GM12878 (cell line): ENCODE measurements at regions not wholly inside any gene's neighbourhood (a gene's known extent, or its start where the extent isn't known, plus 50 kb on each side); places are given as distances from the start of the nearest gene placed in this dataset.

Experiments
- CHD1 ChIP-seq: IDR thresholded peaks from 2 replicates; pipeline ENCODE4 v1.6.1; 2012; ENCODE audit warnings: low read depth, low read length, improper control_type of control experiment
- CHD2 ChIP-seq: IDR thresholded peaks from 2 replicates; pipeline ENCODE4 v1.6.1; 2011; ENCODE audit warnings: low read depth, low read length, improper control_type of control experiment, borderline replicate concordance
- DPF2 ChIP-seq: fragments of 450-650 bp; IDR thresholded peaks from 2 replicates; pipeline ENCODE4 v1.6.1; 2017; ENCODE audit warnings: mild to moderate bottlenecking
- EED ChIP-seq: sonication (generic); IDR thresholded peaks from 2 replicates; pipeline ENCODE4 v1.6.1; 2016; ENCODE audit warnings: antibody characterized with exemption, low read depth
- EP300 ChIP-seq, 2 experiments: fragments of 150-350 bp in 1 of 2; IDR thresholded peaks; 2 replicates each; pipeline ENCODE4 v1.6.1; 2011 to 2012; ENCODE audit warnings: low read depth in 2 of 2, low read length in 2 of 2, borderline replicate concordance in 1 of 2, improper control_type of control experiment in 1 of 2, inconsistent platforms in 1 of 2; ENCODE audit not compliant: control insufficient read depth in 1 of 2
- NFYA ChIP-seq: IDR thresholded peaks from 2 replicates; pipeline ENCODE4 v1.6.1; 2011; ENCODE audit warnings: low read depth, mild to moderate bottlenecking, low read length, improper control_type of control experiment, borderline replicate concordance
- NRF1 ChIP-seq: conservative IDR thresholded peaks from 2 replicates; pipeline ENCODE4 v1.6.1; 2011; ENCODE audit warnings: mild to moderate bottlenecking, low read depth, low read length, improper control_type of control experiment
- RUNX3 ChIP-seq: IDR thresholded peaks from 2 replicates; pipeline ENCODE4 v1.6.1; 2012; ENCODE audit warnings: low read length, inconsistent platforms
- YY1 ChIP-seq: IDR thresholded peaks from 2 replicates; pipeline ENCODE4 v1.6.1; 2011; ENCODE audit warnings: low read depth, mild to moderate bottlenecking, low read length
- ZBTB40 ChIP-seq: fragments of 450-650 bp; IDR thresholded peaks from 2 replicates; pipeline ENCODE4 v1.6.1; 2016; ENCODE audit warnings: mild to moderate bottlenecking, moderate library complexity, borderline replicate concordance
- ZNF24 ChIP-seq: fragments of 450-650 bp; IDR thresholded peaks from 2 replicates; pipeline ENCODE4 v1.6.1; 2017; ENCODE audit warnings: antibody characterized with exemption, mild to moderate bottlenecking
- ZNF622 ChIP-seq: fragments of 450-650 bp; IDR thresholded peaks from 2 replicates; pipeline ENCODE4 v1.6.1; 2017; ENCODE audit warnings: mild to moderate bottlenecking, inconsistent platforms

DNA sequence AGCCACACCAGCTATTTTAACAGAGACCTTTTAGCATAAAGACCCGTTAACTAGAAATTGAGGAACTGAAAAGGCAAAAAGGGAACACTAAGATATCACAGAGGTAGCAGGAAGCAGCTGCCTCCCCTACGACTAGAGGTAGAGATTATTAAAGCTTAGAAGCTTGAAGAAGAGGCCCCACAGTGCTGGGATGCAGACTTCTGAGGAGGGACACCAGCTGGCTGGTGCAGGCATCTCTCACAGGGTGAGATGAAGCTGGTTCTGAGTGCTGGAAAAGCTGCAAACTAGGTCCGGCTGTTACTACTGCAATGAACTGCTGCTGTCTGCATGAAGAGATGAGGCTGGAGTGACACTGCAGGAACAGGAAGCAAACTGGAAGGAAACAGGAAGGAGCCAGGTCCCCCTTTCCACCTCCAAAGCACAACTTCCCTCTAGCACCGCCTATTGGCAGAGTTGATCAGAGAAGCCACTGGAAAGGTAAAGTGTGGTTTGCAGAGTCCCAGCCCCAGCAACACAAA lies 61.2 kb upstream of the MRPS9 start (continued):
- TF ChIP-seq RUNX3 = peak; percentile 79
- 0 out of 2 replicates have a peak, but pooled peaks have one; percentile 29 for TF ChIP-seq CHD2
- TF ChIP-seq NRF1 = no peak
- TF ChIP-seq EED = 0 out of 2 replicates have a peak, but pooled peaks have one; percentile 35
- TF ChIP-seq NFYA = no peak
- TF ChIP-seq ZNF622 = no peak
- peak in 1 of 2 experiments; percentile 78; a peak in 1 of 4 replicates for TF ChIP-seq EP300 (IDR thresholded peaks at IDR 0.05; ENCODE audit: borderline replicate concordance in 1 of 2, control insufficient read depth in 1 of 2, low read depth in 2 of 2, low read length in 2 of 2)
- no peak for TF ChIP-seq CHD1
- TF ChIP-seq ZNF24 = 0 out of 2 replicates have a peak, but pooled peaks have one; percentile 27
- peak; percentile 17; the same call in 1 of the 2 replicates for TF ChIP-seq ZBTB40
- TF ChIP-seq DPF2 = peak; percentile 90
- 0 out of 2 replicates have a peak, but pooled peaks have one; percentile 23 for TF ChIP-seq YY1
